GM21526 (cell line): ENCODE measurements at regions not wholly inside any gene's neighbourhood (a gene's known extent, or its start where the extent isn't known, plus 50 kb on each side); places are given as distances from the start of the nearest gene placed in this dataset.
"Not testable (repeated sequence)": the region's sequence is repeated elsewhere in the genome, so short reads cannot be mapped to it uniquely, and the experiment has no call there.

ENCODE experiments used
- ATAC-seq: cut with Tn5 transposase; IDR thresholded peaks from one replicate; pipeline ENCODE4 v1.9.1; 2021; ENCODE audit warnings: moderate library complexity; ENCODE audit not compliant: unreplicated experiment, low FRiP score

DNA sequence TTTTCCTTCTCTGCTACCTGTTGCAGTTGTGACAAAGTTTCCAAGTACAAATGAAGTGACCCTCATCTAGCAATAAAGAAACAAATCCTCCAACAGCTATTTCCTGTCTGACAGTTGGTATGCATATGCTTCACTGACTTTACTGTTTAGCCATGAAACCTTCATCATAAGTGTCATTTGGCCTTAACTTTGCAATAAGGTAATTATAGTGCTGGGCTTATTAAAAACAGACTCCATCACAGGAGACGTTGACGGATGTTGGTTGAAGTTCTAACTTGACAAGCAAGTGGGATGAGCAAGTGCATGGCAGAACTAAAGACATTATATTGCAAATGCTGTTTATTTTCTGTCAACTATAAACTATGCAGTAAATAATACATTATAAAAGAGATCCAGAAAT lies 425.2 kb downstream of the RPS29 start:
- ATAC-seq, result no peak

DNA sequence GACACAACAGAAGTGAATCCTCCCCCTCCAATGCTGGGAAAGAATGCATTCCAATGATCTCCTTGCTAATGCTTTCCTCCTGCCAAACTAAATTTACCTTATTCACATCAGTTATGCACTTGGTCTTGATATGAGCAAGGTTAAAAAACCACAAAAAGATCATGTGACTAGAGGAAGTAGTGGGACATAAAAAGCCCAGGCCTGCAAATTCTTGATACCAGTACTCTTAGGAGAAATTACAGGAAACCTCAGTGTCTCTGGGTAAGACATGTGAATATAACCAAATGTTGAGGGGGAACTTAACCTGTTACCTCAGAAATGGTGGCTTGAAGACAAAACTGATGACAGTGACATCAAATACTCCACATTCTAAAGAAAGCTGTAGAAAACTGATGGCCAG lies 427.1 kb downstream of the RPS29 start:
- ATAC-seq, result no peak

DNA sequence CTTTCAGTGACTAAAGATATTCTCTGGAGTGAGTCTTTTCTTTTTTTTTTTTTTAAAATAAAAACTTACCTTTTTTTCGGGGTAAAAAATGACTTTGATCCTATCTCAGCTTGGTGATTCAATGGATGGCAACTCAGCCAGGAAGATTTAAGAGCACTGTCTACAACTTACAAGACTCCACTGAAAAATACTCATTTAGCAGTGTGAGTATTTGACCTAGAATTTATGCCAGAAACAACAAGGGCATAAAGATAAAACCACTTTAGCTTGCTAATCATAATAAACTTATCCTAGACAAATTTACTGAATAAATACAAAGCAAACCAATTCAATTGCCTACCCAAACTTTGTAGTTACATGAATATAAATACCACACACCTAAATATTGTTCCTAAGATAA lies 446.6 kb downstream of the RPS29 start:
- no peak for ATAC-seq

DNA sequence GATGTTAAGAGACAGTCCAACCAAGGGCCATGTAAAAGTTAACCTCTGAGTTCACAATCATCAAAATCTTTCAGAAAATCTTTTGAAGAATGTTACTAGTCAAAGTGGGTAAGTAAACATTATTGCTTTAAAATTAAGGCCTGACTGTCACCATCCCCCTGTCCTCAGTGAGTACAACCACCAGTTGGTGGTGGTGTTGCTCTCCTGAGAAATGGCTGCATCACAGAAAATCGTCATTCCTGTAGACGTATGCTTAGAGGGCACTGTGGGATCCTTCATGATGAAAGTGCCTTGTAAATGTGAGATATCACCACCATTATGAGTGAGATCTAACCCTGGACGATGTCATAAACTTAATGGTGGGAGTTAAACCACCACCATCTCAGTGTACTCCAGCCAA lies 451.2 kb downstream of the RPS29 start:
- ATAC-seq, result no peak

DNA sequence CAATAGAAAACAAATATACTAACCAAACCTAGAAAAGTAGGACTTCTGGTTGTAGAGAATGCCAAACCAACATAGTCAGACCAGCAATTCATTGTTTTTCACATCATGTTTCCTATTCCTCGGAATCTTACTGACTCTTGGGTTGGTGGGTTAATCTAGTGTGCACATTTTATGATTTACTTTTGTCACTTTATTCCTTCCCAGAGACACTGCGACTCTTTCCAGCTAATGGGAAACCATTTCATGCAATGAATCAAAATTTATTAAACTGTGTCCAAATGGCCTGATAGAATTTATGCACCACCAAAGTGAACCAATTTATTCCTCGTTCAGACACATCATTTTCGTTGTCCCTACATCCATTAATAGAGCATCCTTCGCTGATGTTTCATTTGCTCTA lies 464.9 kb downstream of the RPS29 start:
- no peak for ATAC-seq

DNA sequence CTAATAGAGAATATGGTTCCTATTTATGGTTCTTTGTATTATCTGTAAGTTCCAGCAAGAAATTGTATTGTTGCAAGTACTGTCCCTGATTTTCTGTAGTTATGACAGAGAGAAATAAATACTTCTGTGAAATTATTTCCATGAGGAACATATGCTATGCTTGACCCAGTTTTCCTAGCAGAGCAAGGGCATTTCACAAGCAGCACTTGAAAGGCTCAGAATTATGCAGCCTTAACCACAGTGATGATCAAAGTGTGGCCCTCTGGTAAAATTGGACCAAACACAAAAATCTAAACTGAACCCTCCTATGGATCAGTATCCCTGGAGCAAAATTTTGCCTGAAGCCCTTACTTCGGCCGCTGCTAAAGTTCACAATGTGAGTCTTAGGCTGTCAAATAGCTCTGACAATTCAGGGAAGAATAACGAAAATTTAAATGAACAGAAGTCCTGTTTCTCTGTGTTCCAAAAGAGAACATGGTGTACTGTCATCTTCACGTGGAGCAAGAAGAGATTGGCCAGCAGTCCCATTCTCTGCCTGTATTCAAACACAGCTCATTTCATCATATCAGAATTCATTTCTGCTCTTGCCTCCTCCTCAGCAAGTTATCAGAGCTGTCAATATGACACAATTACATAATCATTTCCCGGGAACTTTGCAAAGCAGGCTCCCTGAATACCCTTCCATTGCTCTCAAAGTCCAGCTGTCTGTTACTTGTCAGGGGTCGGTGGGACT lies 471.9 kb downstream of the RPS29 start:
- no peak for ATAC-seq

DNA sequence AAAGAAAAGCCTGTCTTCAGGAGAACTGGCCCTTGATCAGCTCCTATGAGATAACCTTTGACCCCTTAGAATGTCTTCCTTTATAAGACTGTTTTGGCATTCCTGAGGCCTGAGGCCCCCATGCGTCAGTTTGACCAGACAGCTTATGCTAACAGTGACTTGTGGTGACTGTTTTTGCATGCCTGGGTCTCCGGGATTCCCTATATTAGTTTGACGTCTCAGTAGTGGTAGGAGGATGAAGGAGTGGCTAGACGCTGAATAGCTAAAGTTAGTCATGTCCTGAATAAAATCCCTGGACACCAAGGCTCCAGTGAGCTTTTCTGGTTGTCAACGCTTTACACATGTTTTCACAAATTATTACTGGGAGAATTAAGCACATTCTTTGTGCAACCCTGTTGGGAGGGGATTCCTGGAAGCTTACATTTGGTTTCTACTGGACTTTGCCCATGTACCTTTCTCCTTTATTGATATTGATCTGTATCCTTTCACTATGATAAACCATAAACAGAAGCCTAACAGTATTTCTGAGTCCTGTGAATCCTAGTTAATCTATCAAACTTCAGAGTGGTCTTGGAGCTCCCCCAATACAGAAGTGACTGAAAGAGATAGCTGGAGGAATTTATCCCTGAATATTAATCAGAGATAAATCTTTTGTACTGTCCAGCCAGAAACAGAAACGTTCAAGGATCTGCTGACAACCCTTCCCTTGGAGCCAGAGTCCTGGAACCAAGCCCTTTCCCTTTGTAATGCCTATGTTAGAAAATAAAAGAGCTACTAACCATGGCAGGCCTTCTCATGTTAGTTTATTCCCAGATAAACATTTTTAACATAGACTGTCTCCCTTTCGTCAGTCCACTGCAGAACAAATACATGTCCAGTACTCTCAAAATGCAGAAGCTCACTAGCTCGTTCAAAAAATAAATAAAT lies 479.2 kb downstream of the RPS29 start:
- ATAC-seq, result no peak

DNA sequence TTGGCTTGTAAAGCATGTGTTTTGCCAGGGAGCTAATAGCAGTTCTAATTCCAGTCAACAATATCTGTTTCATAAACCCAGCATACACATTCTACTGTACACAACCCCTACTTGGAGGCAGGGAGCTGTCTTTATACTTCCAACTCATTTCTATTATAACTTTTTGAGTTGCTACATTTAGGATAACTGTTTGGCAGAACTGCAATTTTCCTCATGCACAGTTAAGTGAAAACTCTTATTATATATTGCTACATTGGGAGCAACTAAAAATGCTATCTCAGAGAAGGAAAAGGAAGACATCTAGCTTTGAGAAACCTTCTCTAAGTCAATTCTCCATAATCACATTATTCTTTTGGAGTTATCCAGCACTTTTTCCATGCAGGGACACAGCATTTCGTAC lies 480.2 kb downstream of the RPS29 start:
- no peak for ATAC-seq

DNA sequence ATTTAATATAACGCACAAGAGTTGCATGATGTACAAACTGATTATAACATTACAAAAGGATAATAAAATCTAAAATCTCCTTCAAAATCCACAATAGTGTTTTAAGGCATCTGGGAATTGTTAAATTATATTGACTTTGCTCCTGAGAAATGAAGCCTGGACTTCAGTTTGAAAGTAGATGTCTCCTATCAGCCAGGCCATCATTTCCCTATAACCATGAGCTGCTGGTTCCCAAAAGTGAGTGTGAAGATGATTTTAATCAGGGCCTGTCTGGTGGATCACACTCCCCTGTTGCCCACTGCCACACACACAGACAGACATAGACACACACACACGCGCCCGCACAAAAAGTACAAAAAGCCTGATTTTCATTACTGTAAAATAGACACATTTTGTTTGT lies 480.7 kb downstream of the RPS29 start:
- no peak for ATAC-seq

DNA sequence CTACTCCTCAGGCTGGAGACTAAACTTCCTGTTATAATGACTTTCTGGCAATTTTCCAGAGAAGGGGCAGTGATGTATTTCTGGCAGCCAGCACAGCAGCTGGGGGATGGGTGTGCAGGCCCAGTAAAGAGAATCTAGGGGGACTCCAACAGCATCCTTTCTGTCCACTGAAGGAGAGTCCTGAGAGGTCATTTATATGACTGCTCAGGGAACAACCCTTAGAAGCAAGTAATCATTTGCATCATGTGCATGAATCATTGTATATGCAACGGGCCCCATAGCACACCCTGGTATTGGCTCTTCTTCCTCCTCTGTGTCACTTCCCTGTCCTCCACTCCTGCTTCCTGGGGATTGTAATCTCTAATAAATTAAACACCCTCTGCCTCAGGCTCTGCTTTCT lies 493.8 kb downstream of the RPS29 start:
- no peak for ATAC-seq

DNA sequence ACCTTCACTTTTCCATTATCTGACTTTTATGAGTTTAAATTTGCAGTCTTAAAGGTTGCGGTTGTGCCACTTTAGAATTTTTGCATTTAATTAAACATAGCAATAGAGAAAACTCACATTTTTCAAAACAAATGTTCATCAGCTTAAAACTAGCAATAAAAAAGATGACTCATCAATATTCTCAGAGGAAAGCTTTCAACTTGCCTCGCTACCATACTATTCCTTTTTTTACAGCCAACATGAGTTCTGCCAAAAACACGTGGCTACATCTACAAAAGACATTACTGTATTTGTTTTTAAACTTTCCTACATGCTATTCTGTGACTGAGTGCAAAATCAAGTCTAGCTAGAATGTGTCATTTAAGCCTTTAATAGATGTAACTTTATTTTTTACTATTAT lies 497.1 kb downstream of the RPS29 start:
- no peak for ATAC-seq

DNA sequence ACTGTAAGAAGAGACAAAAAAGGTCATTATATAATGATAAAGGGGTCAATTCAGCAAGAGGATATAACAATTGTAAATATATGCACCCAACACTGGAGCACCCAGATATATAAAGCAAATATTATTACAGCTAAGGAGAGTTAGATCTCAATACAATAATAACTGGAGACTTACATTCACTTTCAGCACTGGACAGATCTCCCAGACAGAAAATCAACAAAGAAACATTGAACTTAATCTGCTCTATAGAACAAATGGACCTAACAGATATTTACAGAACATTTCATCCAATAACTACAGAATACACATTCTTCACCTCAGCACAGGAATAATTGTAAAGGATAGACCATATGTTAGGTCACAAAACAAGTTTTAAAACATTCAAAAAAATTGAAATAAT lies 512.9 kb downstream of the RPS29 start:
- not testable (repeated sequence) for ATAC-seq

DNA sequence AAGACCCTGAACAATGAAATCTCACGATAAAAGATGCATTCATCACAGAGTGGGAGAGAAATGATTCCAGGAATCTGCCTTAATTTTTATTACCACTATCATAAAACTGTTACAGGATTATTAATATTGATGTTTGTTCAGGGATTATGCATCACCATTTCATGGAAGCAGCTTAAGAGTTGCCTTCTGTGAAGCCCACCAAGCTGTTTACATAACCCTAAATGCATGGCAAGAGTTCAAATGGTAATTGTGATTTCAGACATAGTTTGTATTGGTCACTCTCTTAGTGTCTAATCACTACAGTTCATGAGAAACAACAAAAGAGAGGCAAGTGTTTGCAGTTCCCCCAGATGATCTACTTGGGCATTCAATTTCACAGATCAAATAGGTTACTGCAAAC lies 527.7 kb downstream of the RPS29 start:
- ATAC-seq, result no peak

DNA sequence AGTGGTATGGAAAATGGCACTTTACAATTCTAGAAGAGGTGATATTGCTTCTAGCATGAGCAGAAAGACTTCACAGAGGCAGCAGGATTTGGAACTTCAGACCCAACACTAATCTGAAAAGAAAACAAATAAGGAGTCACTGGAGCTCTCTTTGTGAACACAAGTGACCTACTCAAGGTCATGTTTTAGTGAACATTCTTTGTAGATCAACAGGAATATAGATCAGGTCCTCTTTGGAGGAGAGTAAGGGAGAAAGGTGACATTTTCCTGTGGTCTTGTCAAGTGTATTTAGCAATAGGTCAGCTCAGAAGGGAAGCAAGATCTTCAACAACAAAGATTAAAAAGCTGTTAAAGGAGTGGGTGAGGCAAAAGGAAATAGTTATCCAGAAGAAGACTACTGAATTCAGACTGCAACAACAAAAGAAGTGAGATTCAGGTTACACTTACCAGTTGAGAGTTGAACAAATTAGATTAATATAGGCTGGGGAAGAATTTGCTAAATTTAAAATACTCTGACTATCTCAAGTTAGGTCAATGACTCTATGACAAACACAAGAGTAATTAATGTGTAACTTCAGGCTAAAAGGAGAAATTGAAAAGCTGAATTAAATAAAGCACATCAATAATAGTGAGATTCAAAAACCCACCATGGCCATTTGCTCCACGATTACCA lies 528.2 kb downstream of the RPS29 start:
- no peak for ATAC-seq

DNA sequence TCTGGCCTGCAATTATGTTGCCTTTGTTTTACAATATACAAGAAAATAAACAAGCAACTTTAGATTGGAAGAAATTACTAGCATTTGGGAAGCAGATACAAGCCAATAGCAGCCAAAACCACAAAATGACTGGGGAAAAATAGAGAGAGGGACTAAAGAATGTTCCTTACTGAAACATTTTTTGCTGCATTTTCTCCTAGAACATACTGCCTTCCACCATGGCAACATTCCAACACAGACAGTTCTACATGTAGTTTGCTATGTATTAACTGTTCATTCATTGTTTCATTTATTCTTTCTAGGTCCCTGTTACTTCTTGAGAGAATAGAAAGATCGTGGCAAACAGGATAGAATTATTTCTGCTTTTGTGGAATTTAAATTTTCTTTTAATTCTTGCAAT lies 530.2 kb downstream of the RPS29 start:
- no peak for ATAC-seq

DNA sequence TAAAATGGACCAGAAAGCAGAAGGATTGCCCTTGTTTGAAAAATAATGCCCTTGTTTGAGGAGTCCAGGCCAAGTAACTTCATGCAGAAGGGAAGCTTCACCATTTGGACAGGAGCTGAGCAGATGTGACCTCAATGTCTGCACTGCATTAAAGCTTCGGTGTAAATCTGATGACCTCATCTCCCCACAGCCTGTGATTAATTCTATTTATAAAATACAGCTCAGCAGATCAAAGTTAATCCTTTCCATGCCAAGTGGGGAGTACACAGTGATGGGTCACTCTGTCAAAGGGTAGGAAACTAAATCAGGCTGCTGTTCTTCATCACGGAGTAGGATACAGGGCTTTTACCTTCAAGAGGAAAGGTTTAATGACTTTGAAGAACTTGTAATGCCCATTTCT lies 533.7 kb downstream of the RPS29 start:
- ATAC-seq, result no peak

DNA sequence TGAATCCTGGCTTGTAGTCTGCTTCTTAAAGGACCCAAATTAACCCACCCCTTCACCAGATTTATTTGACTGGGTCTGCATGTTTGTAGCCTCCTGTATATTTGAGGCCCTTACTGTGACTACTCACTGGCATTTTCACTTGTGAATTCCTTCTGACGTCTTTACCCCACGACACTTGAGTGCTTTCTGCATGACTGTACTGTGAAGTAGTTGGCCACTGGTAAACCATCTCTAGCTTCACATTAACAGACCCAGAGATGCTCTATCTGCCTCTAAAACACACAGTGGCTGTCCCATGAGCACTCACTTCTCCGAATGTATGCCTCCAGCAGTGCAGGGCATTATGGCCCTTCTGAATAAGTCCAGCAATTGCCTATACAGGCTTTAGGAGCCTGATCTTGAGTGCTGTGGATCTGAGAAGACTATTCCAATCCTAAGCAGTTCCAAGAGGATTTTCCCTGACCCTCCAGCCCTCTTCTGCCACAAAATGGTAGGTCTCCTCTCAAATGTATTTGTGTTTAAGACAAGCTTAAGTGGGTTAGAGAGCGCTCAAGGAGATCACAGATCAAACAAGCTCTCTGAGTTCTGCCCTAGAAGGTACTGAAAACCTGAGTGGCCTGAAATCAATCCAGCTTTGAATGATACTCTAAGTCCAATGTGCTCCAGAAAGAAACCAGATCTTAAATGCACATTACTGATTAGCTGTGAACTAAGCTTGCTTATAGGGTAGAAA lies 534.7 kb downstream of the RPS29 start:
- ATAC-seq, result no peak

DNA sequence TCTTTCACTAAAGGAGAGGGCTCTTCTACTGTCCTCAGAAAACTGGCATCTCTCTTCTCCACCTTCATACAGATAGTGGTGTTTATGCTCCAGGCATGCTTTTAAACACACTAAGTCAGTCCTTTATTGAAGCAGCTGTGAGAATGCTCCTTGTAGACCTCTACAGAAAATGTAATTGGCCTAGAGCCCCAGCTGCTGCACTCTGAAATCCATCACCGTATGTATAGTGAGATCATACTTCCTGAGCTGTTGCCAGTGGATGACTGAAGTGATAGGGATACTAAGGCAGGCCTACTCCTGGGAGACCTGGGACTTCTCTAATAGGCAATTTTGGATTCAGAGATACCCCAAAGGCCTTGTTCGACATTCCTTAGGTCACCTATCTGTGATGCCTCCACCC lies 535.4 kb downstream of the RPS29 start:
- no peak for ATAC-seq

DNA sequence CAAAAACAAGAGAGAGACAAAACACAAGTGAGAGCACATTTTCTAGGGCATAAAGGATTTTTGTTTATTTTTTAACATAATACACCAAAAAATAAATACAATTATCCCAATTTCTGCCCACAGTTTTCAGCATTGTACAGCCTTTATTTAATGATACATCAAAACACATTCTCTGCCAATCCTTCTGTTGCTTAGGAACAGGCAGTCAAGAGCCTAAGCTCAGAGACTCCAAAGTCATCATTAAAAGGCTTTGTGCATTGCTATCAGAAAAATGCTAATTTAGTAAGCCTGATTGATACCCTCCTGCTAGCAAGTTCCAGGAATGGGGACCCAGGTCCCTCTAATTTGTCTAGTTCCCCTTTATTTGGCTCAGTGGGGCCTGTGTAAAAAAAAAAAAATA lies 536.5 kb downstream of the RPS29 start:
- ATAC-seq, result no peak

DNA sequence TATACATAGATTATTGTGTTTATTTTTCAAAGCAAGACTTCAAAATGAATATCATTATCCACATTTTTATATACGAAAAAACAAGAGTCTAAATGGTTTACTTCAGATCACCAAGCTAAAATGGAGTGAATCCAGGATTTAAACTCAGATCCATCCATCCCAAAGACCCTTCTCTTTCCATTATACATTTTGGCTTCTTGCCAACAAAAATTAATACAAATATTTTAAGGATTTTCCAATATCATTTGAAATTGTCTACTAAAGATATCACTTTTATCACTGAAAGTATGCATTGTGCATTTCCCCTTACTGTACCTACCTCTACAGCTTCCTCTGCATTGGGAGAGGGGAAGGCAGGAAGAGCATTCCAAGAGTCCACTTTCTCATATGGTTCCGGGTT lies 541.2 kb downstream of the RPS29 start:
- no peak for ATAC-seq
